HG03457 (cell line): ENCODE measurements at regions not wholly inside any gene's neighbourhood (a gene's known extent, or its start where the extent isn't known, plus 50 kb on each side); places are given as distances from the start of the nearest gene placed in this dataset.
"Not testable (repeated sequence)": the region's sequence is repeated elsewhere in the genome, so short reads cannot be mapped to it uniquely, and the experiment has no call there.

Experiments
- ATAC-seq: cut with Tn5 transposase; IDR thresholded peaks from one replicate; pipeline ENCODE4 v1.9.1; 2021; ENCODE audit warnings: moderate number of reproducible peaks; ENCODE audit not compliant: unreplicated experiment

DNA sequence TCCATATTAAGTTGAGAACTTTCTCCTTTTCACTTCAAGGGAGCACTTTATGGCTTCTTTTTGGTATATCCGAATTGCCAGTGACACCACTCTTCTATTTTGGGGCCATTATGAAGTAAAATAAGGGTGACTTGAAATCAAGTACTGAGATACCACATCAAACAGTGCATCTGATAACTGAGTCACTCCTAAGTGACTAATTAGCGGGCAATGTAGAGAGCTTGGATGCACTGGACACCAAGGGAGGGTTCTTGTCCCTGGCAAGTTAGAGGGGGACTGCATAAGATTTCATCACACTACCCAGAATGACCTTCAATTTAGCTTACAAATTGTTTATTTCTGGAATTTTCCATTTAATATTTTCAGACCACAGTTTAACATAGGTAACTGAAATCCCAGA, 813.9 kb upstream of the CDH10 start:
- ATAC-seq = no peak

GRCh38 chr5:25453500-25453899, 808.7 kb upstream of the CDH10 start:
- no peak for ATAC-seq

DNA sequence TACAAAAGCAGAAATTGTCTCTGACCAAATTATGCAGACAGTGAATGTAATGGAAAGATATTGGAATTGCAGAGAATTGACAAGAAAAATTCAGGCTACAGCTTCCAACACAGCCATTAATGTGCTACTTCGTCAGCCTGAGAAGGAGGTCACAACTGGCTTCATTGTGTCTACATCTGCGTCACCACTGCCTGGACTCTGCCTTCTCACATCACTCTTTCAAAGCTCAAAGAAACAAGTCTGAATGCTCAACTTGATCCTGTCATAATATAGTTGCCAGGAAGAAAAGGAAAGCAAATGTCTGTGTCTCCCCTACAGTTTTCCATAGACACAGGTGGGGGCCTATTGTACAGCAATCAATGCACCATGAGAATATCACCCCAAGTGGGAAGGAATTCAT, 806.5 kb upstream of the CDH10 start:
- ATAC-seq = no peak

GRCh38 chr5:25448646-25449045, 803.9 kb upstream of the CDH10 start:
- no peak for ATAC-seq

DNA sequence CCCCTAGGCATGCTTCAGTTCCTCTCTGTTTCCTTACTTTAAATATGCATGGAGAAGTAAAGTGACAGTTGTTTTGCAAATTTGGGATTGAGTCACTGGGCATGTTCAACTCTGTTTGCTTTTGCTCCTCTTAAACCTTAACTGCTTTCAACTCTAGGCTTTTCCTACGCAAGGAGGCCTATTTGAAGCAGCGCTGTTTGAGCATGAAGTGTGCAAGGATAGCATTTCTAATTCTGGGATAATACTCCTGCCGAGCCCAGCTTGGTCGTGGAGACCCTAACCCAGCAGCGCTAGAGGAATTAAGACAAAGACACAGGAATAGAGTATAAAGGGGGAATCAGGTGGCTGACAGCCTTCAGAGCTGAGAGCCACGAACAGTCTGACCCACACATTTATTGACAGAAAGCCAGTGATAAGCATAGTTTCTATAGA, 803.4 kb upstream of the CDH10 start:
- no peak for ATAC-seq

- not testable (repeated sequence) for ATAC-seq
These were observed 801.3 kb upstream of the CDH10 start for GRCh38 chr5:25446061-25446420.

GRCh38 chr5:25445381-25446060, 800.7 kb upstream of the CDH10 start:
- not testable (repeated sequence) for ATAC-seq

- ATAC-seq = no peak
These were observed 799.9 kb upstream of the CDH10 start for GRCh38 chr5:25444697-25445096.

GRCh38 chr5:25441810-25442209, 797.0 kb upstream of the CDH10 start:
- no peak for ATAC-seq

GRCh38 chr5:25439025-25439424, 794.2 kb upstream of the CDH10 start:
- ATAC-seq = no peak

- not testable (repeated sequence) for ATAC-seq
These were observed 793.6 kb upstream of the CDH10 start for GRCh38 chr5:25438375-25438774.

DNA sequence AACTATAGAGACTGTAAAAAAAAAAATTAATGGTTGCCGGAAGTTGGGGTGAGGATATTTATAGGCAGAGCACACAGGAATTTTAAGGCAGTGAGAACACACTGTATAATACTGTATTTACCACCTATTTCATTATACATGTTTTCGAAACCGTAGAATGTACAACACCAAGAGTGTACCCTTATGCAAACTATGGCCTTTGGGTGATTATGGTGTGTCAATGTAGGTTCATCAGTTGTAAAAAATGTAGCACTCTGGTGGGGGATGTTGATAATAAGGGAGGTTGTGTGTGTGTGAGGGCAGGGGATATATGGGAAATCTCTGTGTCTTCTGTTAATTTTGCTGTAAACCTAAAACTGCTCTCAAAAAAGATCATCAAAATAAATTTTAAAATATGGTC, 791.7 kb upstream of the CDH10 start:
- ATAC-seq = no peak

GRCh38 chr5:25435882-25436281, 791.1 kb upstream of the CDH10 start:
- ATAC-seq = no peak

DNA sequence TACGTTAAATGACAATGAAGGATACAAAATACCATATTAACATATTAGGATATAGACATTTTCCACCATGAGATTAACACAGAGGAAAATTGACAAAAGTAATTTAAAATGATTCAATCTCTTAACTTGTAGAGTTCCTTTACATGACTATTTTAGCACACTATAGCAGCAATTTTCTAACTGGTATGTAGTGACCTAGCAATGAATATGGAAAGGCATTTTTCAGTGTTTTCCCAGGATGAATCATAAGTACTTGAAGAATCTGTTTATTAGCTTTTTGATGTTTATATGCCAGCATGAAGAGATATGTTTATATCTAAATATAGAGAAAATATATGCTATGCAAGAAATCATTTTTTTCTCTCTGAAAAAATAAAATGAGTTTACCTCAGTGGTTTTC, 782.5 kb upstream of the CDH10 start:
- no peak for ATAC-seq

GRCh38 chr5:25423271-25423670, 778.5 kb upstream of the CDH10 start:
- ATAC-seq = no peak

DNA sequence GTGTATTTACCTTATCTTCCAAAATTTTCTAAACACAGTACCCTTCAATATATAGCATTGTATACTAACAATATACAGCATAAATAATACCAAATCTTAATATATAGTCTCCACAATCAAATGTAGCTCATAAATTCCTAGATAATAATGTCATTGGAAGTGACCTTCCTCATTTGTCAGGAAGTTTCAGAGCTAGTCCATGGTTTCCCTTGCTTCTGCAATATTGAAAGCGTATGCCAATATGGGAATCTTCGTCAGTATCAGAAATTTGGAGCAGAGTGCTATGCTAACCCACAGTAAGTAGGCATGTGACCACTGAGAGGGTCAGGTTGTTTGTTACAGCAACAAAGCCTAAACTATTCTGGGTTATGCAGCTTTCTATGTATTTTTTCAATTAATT, 774.9 kb upstream of the CDH10 start:
- no peak for ATAC-seq

DNA sequence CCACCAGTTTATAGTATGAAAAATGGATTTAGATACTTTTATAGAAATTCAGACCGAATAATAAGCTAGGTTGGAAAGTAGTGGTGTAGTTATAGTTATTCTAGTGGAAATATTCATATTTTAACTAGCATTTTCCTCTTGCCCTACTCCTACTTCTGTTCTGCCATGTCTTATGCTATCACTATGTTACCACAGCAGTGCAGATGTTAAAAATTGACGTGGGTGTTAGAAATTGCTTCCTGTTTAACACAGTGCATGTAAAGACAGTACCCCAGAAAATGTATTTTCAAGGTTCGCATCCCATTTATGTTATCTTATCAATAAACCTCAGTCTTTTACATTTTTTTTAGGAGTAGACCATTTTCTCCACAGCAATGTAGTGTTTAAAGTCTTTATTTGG, 774.2 kb upstream of the CDH10 start:
- no peak for ATAC-seq

DNA sequence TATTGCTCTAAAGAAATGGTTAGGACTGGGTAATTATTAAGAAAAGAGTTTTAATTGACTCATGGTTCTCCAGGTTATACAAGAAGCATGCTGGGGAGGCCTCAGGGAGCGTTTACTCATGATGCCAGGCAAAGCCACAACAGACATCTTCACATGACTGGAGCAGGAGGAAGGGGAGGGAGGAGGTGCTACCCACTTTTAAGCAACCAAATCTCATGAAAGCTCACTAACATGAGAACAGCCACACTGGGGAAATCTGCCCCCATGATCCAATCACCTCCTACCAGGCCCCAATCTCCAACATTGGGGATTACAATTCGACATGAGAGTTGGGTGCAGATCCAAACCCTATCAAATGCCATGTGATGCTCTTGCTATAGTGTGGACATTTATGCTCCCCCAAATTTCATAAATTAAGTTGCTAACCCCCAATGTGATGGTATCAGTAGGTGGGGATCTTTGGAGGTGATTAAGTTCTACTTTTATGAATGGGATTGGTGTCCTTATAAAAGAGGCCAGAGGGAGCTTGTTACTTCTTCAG, 773.6 kb upstream of the CDH10 start:
- no peak for ATAC-seq

DNA sequence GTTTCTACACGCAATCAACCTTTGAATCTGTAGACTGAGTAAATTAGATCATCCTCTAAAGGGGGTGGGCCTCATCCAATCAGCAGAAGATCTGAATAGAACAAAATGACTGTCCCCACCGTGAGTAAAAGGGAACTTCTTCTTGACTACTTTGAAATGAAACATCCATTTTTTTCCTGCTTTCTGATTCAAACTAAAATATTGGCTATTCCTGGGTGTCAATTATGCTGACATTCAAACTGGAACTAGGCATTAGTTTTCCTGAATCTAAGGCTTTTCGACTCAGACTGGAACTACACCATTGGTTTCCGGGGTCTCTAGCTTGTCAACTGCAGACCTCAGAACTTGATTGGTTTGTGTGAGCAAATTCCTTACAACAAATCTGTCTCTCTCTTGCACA, 772.2 kb upstream of the CDH10 start:
- ATAC-seq = no peak

GRCh38 chr5:25415970-25416369, 771.2 kb upstream of the CDH10 start:
- no peak for ATAC-seq

DNA sequence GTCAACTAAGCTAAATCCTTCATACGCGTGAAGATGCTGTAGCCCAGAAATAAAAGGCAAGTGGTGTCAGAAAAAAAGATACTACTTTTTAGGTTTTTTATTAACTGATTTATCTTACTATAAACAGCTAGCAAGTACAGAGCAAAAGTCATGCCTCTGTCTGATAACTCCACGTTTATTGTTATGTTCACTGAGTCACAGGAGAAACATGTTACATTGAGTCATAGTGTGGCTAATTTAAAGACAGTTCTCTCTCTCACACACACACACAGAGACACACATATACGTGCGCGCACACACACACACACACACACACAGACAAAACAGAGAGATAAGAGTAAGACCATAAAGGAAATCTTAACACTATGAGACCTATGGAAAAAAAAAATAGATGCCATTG, 770.0 kb upstream of the CDH10 start:
- no peak for ATAC-seq

- no peak for ATAC-seq
These were observed 767.4 kb upstream of the CDH10 start for GRCh38 chr5:25412116-25412661.

GRCh38 chr5:25407365-25407764, 762.6 kb upstream of the CDH10 start:
- ATAC-seq = not testable (repeated sequence)
